Right atrium auricular region (tissue), 2 donors: ENCODE measurements at regions not wholly inside any gene's neighbourhood (a gene's known extent, or its start where the extent isn't known, plus 50 kb on each side); places are given as distances from the start of the nearest gene placed in this dataset.

ENCODE experiments used
- DNase-seq: peaks from one replicate; pipeline ENCODE4 v3.0.0-alpha.2; 2019; ENCODE audit warnings: low spot score
- H3K27ac ChIP-seq, 2 donors: fragments of 200-600 bp; sonication (generic); 1 replicate in 1 of 2; 2 replicates in 1 of 2; pipeline ENCODE4 v1.5.1; 2016 to 2019
- H3K27me3 ChIP-seq, 2 donors: fragments of 200-600 bp; sonication (generic); one replicate each; pipeline versions ENCODE4 v1.5.1 to v1.6.0; 2017 to 2019
- H3K36me3 ChIP-seq: fragments of 200-600 bp; sonication (generic); one replicate; pipeline ENCODE4 v1.5.1; 2016
- H3K4me1 ChIP-seq, 2 donors: fragments of 200-600 bp; sonication (generic); one replicate each; pipeline versions ENCODE4 v1.5.1 to v1.6.0; 2017 to 2019
- H3K4me3 ChIP-seq, 2 donors: fragments of 200-600 bp; sonication (generic); 1 replicate in 1 of 2; 2 replicates in 1 of 2; pipeline ENCODE4 v1.5.1; 2017 to 2019; ENCODE audit warnings: mild to moderate bottlenecking in 1 of 2, moderate library complexity in 1 of 2
- H3K9me3 ChIP-seq, 2 donors: fragments of 200-600 bp; sonication (generic); one replicate each; pipeline ENCODE4 v1.5.1; 2019
- TF ChIP-seq, protein P1 (sequence below), 2 donors: fragments of 200-600 bp; sonication (generic); IDR thresholded peaks; one replicate each; pipeline ENCODE4 v1.5.1; 2019; ENCODE audit warnings: antibody characterized with exemption in 2 of 2

DNA sequence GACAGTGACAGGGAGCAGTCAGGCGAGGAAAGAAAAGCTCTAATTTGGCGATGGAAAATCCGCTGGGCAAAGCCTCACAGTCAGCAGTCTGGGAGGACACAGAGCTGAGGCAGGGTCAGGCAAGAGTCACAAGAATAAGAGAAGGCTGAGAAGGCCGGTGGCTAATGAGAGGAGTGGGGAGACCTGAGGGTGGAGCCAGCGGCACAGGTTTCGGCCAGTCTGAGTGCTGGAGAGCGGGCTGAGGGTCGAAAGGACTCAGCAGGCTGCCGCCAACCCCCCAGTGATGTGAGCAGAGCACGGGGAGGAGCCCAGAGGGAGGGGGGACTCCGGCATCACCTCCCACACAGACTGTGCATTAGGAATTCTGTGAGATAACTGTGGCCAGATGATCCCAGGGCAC is 500.6 kb upstream of the MYT1L start:
- H3K36me3 ChIP-seq = no peaks in the 10 kb centered on the region
- H3K9me3 ChIP-seq = no peaks in the 10 kb centered on the region
- DNase-seq = peak; percentile 32
- no peak overlapping the region for H3K4me3 ChIP-seq
- H3K4me1 ChIP-seq = no peaks in the 10 kb centered on the region
- H3K27me3 ChIP-seq = no peaks in the 10 kb centered on the region
- TF ChIP-seq, protein P1, sequence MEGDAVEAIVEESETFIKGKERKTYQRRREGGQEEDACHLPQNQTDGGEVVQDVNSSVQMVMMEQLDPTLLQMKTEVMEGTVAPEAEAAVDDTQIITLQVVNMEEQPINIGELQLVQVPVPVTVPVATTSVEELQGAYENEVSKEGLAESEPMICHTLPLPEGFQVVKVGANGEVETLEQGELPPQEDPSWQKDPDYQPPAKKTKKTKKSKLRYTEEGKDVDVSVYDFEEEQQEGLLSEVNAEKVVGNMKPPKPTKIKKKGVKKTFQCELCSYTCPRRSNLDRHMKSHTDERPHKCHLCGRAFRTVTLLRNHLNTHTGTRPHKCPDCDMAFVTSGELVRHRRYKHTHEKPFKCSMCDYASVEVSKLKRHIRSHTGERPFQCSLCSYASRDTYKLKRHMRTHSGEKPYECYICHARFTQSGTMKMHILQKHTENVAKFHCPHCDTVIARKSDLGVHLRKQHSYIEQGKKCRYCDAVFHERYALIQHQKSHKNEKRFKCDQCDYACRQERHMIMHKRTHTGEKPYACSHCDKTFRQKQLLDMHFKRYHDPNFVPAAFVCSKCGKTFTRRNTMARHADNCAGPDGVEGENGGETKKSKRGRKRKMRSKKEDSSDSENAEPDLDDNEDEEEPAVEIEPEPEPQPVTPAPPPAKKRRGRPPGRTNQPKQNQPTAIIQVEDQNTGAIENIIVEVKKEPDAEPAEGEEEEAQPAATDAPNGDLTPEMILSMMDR (IDR thresholded peaks at IDR 0.05) = no peak
- no peak overlapping the region for H3K27ac ChIP-seq

DNA sequence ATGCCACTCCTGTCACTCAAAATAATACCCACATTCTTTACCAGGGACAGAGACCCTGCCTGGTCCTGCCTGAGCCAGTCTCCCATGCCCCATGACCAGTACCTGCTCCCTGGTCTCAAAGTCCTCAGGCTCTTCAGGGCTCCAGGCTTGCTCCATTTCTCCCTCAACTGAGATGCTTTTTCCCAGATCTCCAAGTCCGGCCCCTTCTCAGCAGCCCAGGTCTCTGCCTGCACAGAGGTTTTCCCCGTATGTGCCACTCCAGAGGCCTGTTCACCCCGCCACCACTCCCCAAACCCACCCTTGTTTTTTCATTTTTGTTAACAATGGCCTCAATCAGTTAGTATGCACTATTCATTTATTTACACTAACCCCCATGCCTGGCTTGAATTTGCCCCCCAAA is 499.5 kb upstream of the MYT1L start:
- no peaks in the 10 kb centered on the region for H3K36me3 ChIP-seq
- DNase-seq = peak; percentile 32
- H3K27ac ChIP-seq = no peak overlapping the region
- TF ChIP-seq, protein P1 (IDR thresholded peaks at IDR 0.05) = no peak
- no peaks in the 10 kb centered on the region for H3K9me3 ChIP-seq
- no peak overlapping the region for H3K4me3 ChIP-seq
- no peaks in the 10 kb centered on the region for H3K27me3 ChIP-seq
- no peaks in the 10 kb centered on the region for H3K4me1 ChIP-seq

DNA sequence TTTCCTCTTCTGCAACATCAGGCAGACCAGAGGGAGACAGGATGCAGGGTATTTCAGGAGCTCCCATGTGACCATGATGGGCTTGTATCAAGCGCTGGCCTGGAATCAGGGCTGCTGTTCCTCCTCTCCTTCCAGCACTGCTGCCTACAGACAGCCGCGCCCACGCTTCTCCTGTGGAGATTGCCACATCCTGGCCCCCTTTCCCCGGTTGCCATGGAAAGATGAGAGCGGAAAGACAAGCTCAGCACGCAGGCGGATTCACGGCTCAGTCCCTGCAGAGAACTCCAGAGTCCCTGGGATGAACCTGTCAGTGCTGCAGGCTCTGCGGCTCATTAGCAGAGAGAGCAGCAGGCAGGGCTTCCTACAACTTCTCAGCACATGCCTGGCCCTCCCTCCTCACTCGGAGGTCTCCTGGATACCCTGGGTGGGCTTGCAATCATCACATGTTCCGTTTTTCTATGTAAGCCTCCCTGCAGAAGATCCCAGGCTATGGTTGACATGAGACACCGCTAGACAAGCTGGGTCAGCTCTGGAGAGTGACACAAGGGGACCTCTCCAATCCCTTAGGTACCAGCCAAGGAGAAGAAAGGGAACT is 497.8 kb upstream of the MYT1L start:
- H3K9me3 ChIP-seq = no peaks in the 10 kb centered on the region
- H3K27me3 ChIP-seq = no peaks in the 10 kb centered on the region
- H3K27ac ChIP-seq = no peak overlapping the region
- no peak overlapping the region for H3K4me3 ChIP-seq
- no peaks in the 10 kb centered on the region for H3K4me1 ChIP-seq
- TF ChIP-seq, protein P1 (IDR thresholded peaks at IDR 0.05) = no peak
- DNase-seq = peak; percentile 52
- no peaks in the 10 kb centered on the region for H3K36me3 ChIP-seq

DNA sequence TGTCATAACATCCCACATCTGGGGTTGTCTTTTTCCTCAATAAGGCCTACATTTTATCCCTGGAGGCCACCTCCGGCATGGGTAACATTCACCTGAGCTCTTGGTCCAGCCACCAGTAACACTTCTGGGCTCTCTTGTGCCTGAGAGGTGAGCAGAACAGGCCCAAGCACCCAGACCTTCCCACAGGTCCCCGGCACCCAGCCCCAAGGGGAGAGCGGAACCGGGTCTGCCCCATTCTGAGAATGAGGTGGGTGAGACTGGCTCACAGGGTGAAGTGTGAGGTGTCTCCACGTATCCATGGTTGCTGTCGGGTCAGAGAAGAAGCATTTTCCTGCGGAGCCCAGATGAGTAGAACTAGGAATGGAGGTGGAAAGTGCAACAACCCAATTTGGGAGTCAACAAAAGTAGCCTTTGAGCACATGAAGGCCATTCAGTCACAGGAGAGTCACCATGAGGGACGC is 496.7 kb upstream of the MYT1L start:
- H3K9me3 ChIP-seq = no peaks in the 10 kb centered on the region
- no peak overlapping the region for H3K4me3 ChIP-seq
- TF ChIP-seq, protein P1 (IDR thresholded peaks at IDR 0.05) = no peak
- no peaks in the 10 kb centered on the region for H3K4me1 ChIP-seq
- no peaks in the 10 kb centered on the region for H3K27me3 ChIP-seq
- no peaks in the 10 kb centered on the region for H3K36me3 ChIP-seq
- no peak overlapping the region for H3K27ac ChIP-seq
- DNase-seq = peak; percentile 54

DNA sequence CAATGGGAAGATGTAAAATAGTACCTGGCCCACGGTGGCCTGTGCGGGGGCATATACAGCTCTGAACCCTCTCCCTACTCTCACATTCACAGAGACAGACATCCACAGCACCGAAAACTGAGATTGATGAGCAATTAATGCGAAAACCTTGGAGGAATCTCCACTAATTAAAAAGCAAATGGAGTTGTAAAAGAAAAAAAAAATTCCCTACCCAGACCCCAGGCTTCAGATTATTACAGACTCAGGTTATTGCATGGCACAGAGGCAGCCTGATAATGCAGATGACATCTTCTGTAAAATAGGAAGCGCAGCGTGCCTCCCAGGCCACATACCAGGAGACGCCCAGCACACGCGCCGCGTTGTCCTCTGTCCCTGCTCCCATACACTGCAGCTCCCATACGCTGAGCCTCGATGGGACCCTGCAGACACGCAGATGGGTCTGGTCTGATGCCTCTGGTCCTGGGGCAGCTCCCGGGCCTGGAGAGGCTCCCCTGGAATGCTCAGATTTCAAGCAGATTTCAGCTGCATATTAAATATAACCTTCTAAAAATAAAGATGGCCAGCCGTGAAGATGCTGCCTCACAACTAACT is 496.1 kb upstream of the MYT1L start:
- TF ChIP-seq, protein P1 (IDR thresholded peaks at IDR 0.05) = no peak
- no peak for DNase-seq

DNA sequence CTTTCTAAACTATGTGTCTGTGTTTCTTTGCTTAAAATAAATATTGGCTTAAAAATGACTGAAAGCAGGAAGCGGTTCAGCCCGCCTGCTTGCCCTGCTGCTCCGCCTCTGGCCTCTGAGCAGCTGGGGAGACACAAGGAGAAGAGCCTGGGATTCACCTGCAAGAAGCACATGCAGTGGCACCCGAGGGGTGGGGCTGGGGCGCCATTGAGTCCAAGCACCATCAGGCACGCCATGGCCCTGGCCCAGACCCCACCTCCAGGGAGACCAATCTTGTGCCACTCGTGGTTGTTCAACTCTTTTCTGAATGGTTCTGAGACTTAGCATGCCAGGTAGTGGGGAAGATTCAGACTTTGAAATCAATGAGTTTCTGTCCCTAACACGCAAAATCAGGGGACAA is 495.5 kb upstream of the MYT1L start:
- DNase-seq = no peak
- Histone ChIP-seq H3K27me3 (no peaks in the 10 kb centered on the region), H3K9me3 (peaks cover 0 to 3% of the 10 kb centered on the region in 2 donors), H3K4me1 (no peaks in the 10 kb centered on the region), H3K36me3 (no peaks in the 10 kb centered on the region), H3K27ac (no peak overlapping the region), H3K4me3 (no peak overlapping the region)
- TF ChIP-seq, protein P1 (IDR thresholded peaks at IDR 0.05) = no peak

More for the DNA sequence above, 496.1 kb upstream of the MYT1L start:
- Histone ChIP-seq H3K27me3 (no peaks in the 10 kb centered on the region), H3K27ac (no peak overlapping the region), H3K9me3 (no peaks in the 10 kb centered on the region), H3K4me1 (no peaks in the 10 kb centered on the region), H3K36me3 (no peaks in the 10 kb centered on the region), H3K4me3 (no peak overlapping the region)
